Epidermal melanocyte (primary cell): ENCODE measurements at regions not wholly inside any gene's neighbourhood (a gene's known extent, or its start where the extent isn't known, plus 50 kb on each side); places are given as distances from the start of the nearest gene placed in this dataset.
"Not testable (repeated sequence)": the region's sequence is repeated elsewhere in the genome, so short reads cannot be mapped to it uniquely, and the experiment has no call there.

ENCODE experiments used
- DNase-seq: peaks from one replicate; pipeline ENCODE4 v3.0.0; 2011; ENCODE audit warnings: low spot score; ENCODE audit not compliant: insufficient read length

GRCh38 chr2:167844714-167845530, 402.5 kb downstream of the STK39 start:
- no peak for DNase-seq

- DNase-seq: no peak
Measured at GRCh38 chr2:167843657-167844056, 403.7 kb downstream of the STK39 start.

GRCh38 chr2:167843217-167843616, 404.2 kb downstream of the STK39 start:
- no peak for DNase-seq

- no peak for DNase-seq
Measured at GRCh38 chr2:167842047-167842446, 405.3 kb downstream of the STK39 start.

- not testable (repeated sequence) for DNase-seq
Measured at GRCh38 chr2:167835290-167835689, 412.1 kb downstream of the STK39 start.

- no peak for DNase-seq
Measured at GRCh38 chr2:167834707-167835106, 412.7 kb downstream of the STK39 start.

GRCh38 chr2:167833294-167833693, 414.1 kb downstream of the STK39 start:
- no peak for DNase-seq

GRCh38 chr2:167832868-167833287, 414.5 kb downstream of the STK39 start:
- DNase-seq: no peak

GRCh38 chr2:167827352-167828097, 419.9 kb downstream of the STK39 start:
- no peak for DNase-seq

- no peak for DNase-seq
Measured at GRCh38 chr2:167826906-167827305, 420.5 kb downstream of the STK39 start.

- DNase-seq: no peak
Measured at GRCh38 chr2:167825664-167826063, 421.7 kb downstream of the STK39 start.

- DNase-seq: no peak
Measured at GRCh38 chr2:167822690-167823465, 424.5 kb downstream of the STK39 start.

- no peak for DNase-seq
Measured at GRCh38 chr2:167820488-167820887, 426.9 kb downstream of the STK39 start.

GRCh38 chr2:167818521-167818920, 428.9 kb downstream of the STK39 start:
- no peak for DNase-seq

GRCh38 chr2:167817908-167818307, 429.5 kb downstream of the STK39 start:
- no peak for DNase-seq

GRCh38 chr2:167817422-167817821, 430.0 kb downstream of the STK39 start:
- DNase-seq: no peak

GRCh38 chr2:167816874-167817290, 430.5 kb downstream of the STK39 start:
- no peak for DNase-seq

- DNase-seq: no peak
Measured at GRCh38 chr2:167814881-167815718, 432.3 kb downstream of the STK39 start.

- DNase-seq: not testable (repeated sequence)
Measured at GRCh38 chr2:167814482-167814880, 432.9 kb downstream of the STK39 start.

- not testable (repeated sequence) for DNase-seq
Measured at GRCh38 chr2:167809799-167810198, 437.6 kb downstream of the STK39 start.

- DNase-seq: no peak
Measured at GRCh38 chr2:167803449-167803988, 443.9 kb downstream of the STK39 start.
